Peyer's patch (tissue), 4 donors: ENCODE measurements at regions not wholly inside any gene's neighbourhood (a gene's known extent, or its start where the extent isn't known, plus 50 kb on each side); places are given as distances from the start of the nearest gene placed in this dataset.

Experiments used
- POLR2A ChIP-seq, 2 donors: fragments of 450-650 bp; IDR thresholded peaks; one replicate each; pipeline ENCODE4 v1.5.1; 2017; ENCODE audit warnings: antibody characterized with exemption in 2 of 2, mild to moderate bottlenecking in 2 of 2, moderate library complexity in 2 of 2
- TF ChIP-seq, protein P1 (sequence below), 6 experiments: fragments of 450-650 bp in 4 of 6; fragments of 200-600 bp in 2 of 6; sonication (generic) in 1 of 6; IDR thresholded peaks; one replicate each; pipeline ENCODE4 v1.5.1; 2017 to 2019; ENCODE audit warnings: antibody characterized with exemption in 6 of 6, mild to moderate bottlenecking in 3 of 6, moderate library complexity in 1 of 6

DNA sequence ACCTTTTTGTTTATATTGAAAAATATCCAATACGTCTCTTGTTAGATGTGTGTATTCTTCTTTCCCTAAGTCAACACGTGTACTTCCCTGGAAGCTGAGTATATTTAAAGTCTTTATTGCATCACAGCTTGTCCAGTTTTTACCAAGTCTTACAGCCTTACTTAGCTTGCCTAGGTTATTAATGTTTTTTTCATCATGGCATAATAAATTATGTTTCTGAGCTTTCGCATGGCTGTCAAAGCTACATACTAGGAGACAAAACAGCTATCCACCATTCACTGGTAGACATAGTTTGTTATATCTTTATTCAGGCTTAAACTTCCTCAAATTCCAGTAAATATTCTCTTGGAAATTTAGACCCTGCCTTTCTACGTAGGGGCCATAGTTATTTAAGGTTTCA lies 224.2 kb downstream of the BCHE start:
- TF ChIP-seq POLR2A (IDR thresholded peaks at IDR 0.05), result no peak
- TF ChIP-seq, protein P1, sequence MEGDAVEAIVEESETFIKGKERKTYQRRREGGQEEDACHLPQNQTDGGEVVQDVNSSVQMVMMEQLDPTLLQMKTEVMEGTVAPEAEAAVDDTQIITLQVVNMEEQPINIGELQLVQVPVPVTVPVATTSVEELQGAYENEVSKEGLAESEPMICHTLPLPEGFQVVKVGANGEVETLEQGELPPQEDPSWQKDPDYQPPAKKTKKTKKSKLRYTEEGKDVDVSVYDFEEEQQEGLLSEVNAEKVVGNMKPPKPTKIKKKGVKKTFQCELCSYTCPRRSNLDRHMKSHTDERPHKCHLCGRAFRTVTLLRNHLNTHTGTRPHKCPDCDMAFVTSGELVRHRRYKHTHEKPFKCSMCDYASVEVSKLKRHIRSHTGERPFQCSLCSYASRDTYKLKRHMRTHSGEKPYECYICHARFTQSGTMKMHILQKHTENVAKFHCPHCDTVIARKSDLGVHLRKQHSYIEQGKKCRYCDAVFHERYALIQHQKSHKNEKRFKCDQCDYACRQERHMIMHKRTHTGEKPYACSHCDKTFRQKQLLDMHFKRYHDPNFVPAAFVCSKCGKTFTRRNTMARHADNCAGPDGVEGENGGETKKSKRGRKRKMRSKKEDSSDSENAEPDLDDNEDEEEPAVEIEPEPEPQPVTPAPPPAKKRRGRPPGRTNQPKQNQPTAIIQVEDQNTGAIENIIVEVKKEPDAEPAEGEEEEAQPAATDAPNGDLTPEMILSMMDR (IDR thresholded peaks at IDR 0.05), result no peak
